ENCODE measurements at regions not wholly inside any gene's neighbourhood (a gene's known extent, or its start where the extent isn't known, plus 50 kb on each side); places are given as distances from the start of the nearest gene placed in this dataset.

DNA sequence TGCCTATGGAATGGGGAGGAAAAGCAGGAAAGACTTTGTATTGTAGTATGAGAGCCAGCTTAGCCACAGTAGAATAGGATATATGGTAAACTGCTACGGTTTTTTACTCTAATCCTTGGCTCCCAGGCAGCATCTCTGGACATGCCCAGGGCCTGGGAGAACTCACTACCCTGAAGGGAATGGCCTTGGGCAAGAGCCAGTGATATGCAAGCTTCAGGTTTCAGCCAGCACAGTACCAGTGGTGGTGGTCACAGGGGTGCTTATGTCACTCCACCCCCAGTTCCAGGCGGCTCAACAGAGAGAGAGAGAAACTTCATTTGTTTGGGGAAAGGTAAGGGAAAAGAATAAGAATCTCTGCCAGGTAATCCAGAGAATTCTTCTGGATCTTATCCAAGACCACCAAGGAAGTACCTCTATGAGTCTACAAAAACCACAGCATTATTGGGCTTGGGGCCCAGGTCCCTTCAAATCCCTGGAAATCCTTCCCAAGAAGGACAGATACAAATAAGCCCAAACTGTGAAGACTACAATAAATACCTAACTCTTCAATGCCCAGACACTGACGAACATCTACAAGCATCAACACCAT, 121.2 kb downstream of the THBS2 start:
- H3K27me3 Mint-ChIP-seq (ENCODE audit: low read depth), result no peaks in the 10 kb centered on the region
- no peak overlapping the region for H3K4me3 Mint-ChIP-seq
- peaks cover 9% of the 10 kb centered on the region for H3K9me3 Mint-ChIP-seq
- TF ChIP-seq CTCF (conservative IDR thresholded peaks at IDR 0.05), result no peak
- H3K4me1 Mint-ChIP-seq, result no peaks in the 10 kb centered on the region
- no peak overlapping the region for H3K27ac Mint-ChIP-seq (ENCODE audit: unreplicated experiment)
- no peaks in the 10 kb centered on the region for H3K36me3 Mint-ChIP-seq (ENCODE audit: low read depth)
- DNase-seq (ENCODE audit: low read depth, low spot score), result no peak

DNA sequence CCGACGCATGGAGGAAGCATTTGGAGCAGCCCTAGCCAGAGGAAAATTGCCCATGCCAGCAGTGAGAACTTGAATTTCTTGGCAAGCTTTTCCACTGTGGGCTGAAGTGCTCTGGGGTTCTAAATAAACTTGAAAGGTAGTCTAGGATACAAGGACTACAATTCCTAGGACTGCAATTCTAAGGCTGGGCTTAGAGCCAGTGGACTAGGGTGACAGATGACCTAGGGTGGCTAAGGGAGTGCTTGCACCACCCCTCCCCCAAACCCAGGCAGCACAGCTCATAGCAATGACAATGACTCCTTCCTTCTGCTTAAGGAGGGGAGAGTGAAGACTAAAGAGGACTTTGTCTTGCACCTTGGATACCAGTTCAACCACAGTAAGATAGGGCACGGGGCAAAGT, 122.3 kb downstream of the THBS2 start:
- H3K4me3 Mint-ChIP-seq, result no peak overlapping the region
- H3K36me3 Mint-ChIP-seq (ENCODE audit: low read depth), result no peaks in the 10 kb centered on the region
- H3K27ac Mint-ChIP-seq (ENCODE audit: unreplicated experiment), result no peak overlapping the region

GRCh38 chr6:169130113-169130512, 123.5 kb downstream of the THBS2 start:
- H3K9me3 Mint-ChIP-seq, result peaks cover 6% of the 10 kb centered on the region
- no peak overlapping the region for H3K27ac Mint-ChIP-seq (ENCODE audit: unreplicated experiment)
- no peak for TF ChIP-seq CTCF (conservative IDR thresholded peaks at IDR 0.05)
- DNase-seq (ENCODE audit: low read depth, low spot score), result no peak
- no peak overlapping the region for H3K4me3 Mint-ChIP-seq
- no peaks in the 10 kb centered on the region for H3K36me3 Mint-ChIP-seq (ENCODE audit: low read depth)
- no peaks in the 10 kb centered on the region for H3K27me3 Mint-ChIP-seq (ENCODE audit: low read depth)
- H3K4me1 Mint-ChIP-seq, result no peaks in the 10 kb centered on the region

More for the DNA sequence above, 122.3 kb downstream of the THBS2 start:
- DNase-seq (ENCODE audit: low read depth, low spot score), result no peak
- Mint-ChIP-seq H3K9me3 (peaks cover 7% of the 10 kb centered on the region), H3K27me3 (ENCODE audit: low read depth) (no peaks in the 10 kb centered on the region), H3K4me1 (no peaks in the 10 kb centered on the region)
- TF ChIP-seq CTCF (conservative IDR thresholded peaks at IDR 0.05), result no peak

DNA sequence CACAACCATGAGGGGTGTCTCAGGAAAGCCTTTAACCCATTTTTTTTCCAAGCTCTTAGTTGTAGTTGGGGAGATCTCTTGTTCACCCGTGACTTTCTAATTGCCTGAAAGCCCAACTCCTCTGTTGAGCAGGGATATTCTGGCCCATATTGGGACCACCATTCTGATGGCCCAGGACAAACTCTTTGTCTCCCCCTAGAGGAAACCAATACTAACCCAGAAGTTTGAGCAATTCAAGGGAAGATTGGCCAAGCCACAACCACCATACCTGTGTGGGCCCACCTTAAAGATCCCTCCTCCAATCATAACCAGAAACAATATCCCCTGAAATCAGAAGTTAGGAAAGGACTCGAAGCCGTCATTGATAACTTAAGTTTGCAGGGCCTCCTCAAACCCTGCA, 132.6 kb downstream of the THBS2 start:
- Mint-ChIP-seq H3K4me3 (no peak overlapping the region), H3K4me1 (no peaks in the 10 kb centered on the region), H3K9me3 (no peaks in the 10 kb centered on the region), H3K27me3 (ENCODE audit: low read depth) (no peaks in the 10 kb centered on the region), H3K27ac (ENCODE audit: unreplicated experiment) (no peak overlapping the region), H3K36me3 (ENCODE audit: low read depth) (no peaks in the 10 kb centered on the region)
- TF ChIP-seq CTCF (conservative IDR thresholded peaks at IDR 0.05), result no peak
- DNase-seq (ENCODE audit: low read depth, low spot score), result no peak

DNA sequence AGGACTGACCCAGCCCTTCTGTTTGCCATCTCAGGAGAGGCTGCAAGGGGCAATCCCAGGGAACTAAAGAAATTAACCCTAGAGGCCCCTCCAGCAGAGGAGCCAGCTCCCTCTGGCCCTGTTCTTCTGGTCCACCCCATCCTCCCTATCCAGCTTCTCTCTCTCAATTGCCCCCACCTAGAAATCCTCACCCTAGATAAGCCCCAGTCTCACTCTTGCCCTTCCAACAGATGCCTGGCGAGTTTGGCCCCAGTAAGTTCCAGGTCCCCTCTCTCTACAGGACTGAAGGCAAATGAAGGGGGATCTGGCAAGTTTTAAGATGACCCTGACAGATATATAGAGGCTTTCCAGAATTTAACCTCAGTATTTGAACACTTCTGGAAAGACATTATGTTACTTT, 134.0 kb downstream of the THBS2 start:
- Mint-ChIP-seq H3K9me3 (no peaks in the 10 kb centered on the region), H3K27me3 (ENCODE audit: low read depth) (no peaks in the 10 kb centered on the region), H3K4me3 (no peak overlapping the region), H3K4me1 (no peaks in the 10 kb centered on the region), H3K36me3 (ENCODE audit: low read depth) (no peaks in the 10 kb centered on the region), H3K27ac (ENCODE audit: unreplicated experiment) (no peak overlapping the region)
- no peak for DNase-seq (ENCODE audit: low read depth, low spot score)
- no peak for TF ChIP-seq CTCF (conservative IDR thresholded peaks at IDR 0.05)

Data from neural crest cell (in vitro differentiated cells).